HEK293 (cell line): ENCODE measurements at regions not wholly inside any gene's neighbourhood (a gene's known extent, or its start where the extent isn't known, plus 50 kb on each side); places are given as distances from the start of the nearest gene placed in this dataset.

Source experiments
- CTCF ChIA-PET: fragments of 350-600 bp; formaldehyde crosslinking; extraction: SDS; loops from one replicate; lab custom pipeline; 2021; ENCODE audit warnings: antibody characterized with exemption; lab: Yijun Ruan, JAX
- POLR2A ChIA-PET: fragments of 300-600 bp; formaldehyde crosslinking; extraction: SDS; loops from one replicate; lab custom pipeline; 2020; ENCODE audit warnings: antibody characterized with exemption, inconsistent platforms; lab: Yijun Ruan, JAX
- H3K27ac ChIP-seq: fragments of 200-500 bp; sonication (Bioruptor generic); 2 replicates; pipeline ENCODE4 v1.5.1; 2014; ENCODE audit warnings: low read depth, low read length, control low read depth, inconsistent platforms; ENCODE audit errors: extremely low read depth
- H3K36me3 ChIP-seq, 2 experiments: fragments of 200-500 bp in 1 of 2; sonication (Bioruptor generic) in 1 of 2; 1 replicate in 1 of 2; 2 replicates in 1 of 2; pipeline ENCODE4 v1.5.1; 2014 to 2017; ENCODE audit warnings: inconsistent platforms in 2 of 2, low read length in 2 of 2; ENCODE audit not compliant: control insufficient read depth in 2 of 2, insufficient read depth in 1 of 2
- H3K4me1 ChIP-seq: fragments of 200-500 bp; sonication (Bioruptor generic); 2 replicates; pipeline ENCODE4 v1.5.1; 2014; ENCODE audit warnings: mild to moderate bottlenecking, low read length, inconsistent platforms; ENCODE audit not compliant: control insufficient read depth, insufficient read depth
- H3K4me3 ChIP-seq: 2 replicates; pipeline ENCODE4 v1.5.1; 2011; ENCODE audit warnings: low read depth, mild to moderate bottlenecking, control low read depth, low read length, moderate library complexity
- H3K9me3 ChIP-seq: fragments of 200-500 bp; sonication (Bioruptor generic); 2 replicates; pipeline ENCODE4 v1.5.1; 2014; ENCODE audit warnings: low read depth, low read length, inconsistent platforms; ENCODE audit not compliant: control insufficient read depth, insufficient read depth
- KLF1 ChIP-seq: fragments of 450-650 bp; formaldehyde crosslinking; IDR thresholded peaks from 2 replicates; pipeline ENCODE4 v1.5.1; 2016; ENCODE audit warnings: missing biosample characterization, missing genetic modification characterization
- KLF16 ChIP-seq: fragments of 450-650 bp; formaldehyde crosslinking; IDR thresholded peaks from 2 replicates; pipeline ENCODE4 v1.5.1; 2017; ENCODE audit warnings: missing biosample characterization, missing genetic modification characterization
- SETDB1 ChIP-seq: IDR thresholded peaks from one replicate; pipeline ENCODE4 v1.6.1; 2017; ENCODE audit warnings: mild to moderate bottlenecking, low read length, moderate library complexity, mixed read lengths; ENCODE audit not compliant: insufficient read length
- ZBTB21 ChIP-seq: fragments of 450-650 bp; formaldehyde crosslinking; IDR thresholded peaks from 2 replicates; pipeline ENCODE4 v1.5.1; 2017; ENCODE audit warnings: missing biosample characterization, missing genetic modification characterization
- ZNF335 ChIP-seq: fragments of 450-650 bp; formaldehyde crosslinking; conservative IDR thresholded peaks from 2 replicates; pipeline ENCODE4 v1.5.1; 2016; ENCODE audit warnings: missing biosample characterization, missing genetic modification characterization
- ZNF341 ChIP-seq: fragments of 450-650 bp; formaldehyde crosslinking; IDR thresholded peaks from 2 replicates; pipeline ENCODE4; 2016; ENCODE audit warnings: low read depth, missing biosample characterization, missing genetic modification characterization
- ZNF37A ChIP-seq: fragments of 450-650 bp; IDR thresholded peaks from 2 replicates; pipeline ENCODE4 v1.5.1; 2018; ENCODE audit warnings: missing biosample characterization, missing genetic modification characterization
- ZNF629 ChIP-seq: fragments of 450-650 bp; formaldehyde crosslinking; IDR thresholded peaks from 2 replicates; pipeline ENCODE4 v1.5.1; 2017; ENCODE audit warnings: missing biosample characterization, missing genetic modification characterization
- ZNF664 ChIP-seq: fragments of 450-650 bp; formaldehyde crosslinking; IDR thresholded peaks from 2 replicates; pipeline ENCODE4 v1.5.1; 2016; ENCODE audit warnings: missing biosample characterization, missing genetic modification characterization
- TF ChIP-seq, protein P1 (sequence below): fragments of 450-650 bp; formaldehyde crosslinking; IDR thresholded peaks from 2 replicates; pipeline ENCODE4 v1.5.1; 2016; ENCODE audit warnings: missing biosample characterization, missing genetic modification characterization
- TF ChIP-seq, protein P2 (sequence below): fragments of 450-650 bp; formaldehyde crosslinking; IDR thresholded peaks from 2 replicates; pipeline ENCODE4 v1.5.1; 2016; ENCODE audit warnings: missing biosample characterization, missing genetic modification characterization
- TF ChIP-seq, protein P3 (sequence below): fragments of 450-650 bp; formaldehyde crosslinking; IDR thresholded peaks from 2 replicates; pipeline ENCODE4 v1.5.1; 2016; ENCODE audit warnings: missing biosample characterization, missing genetic modification characterization, low read depth
- TF ChIP-seq, protein P4 (sequence below): fragments of 450-650 bp; formaldehyde crosslinking; IDR thresholded peaks from 2 replicates; pipeline ENCODE4 v1.5.1; 2016; ENCODE audit warnings: missing biosample characterization, missing genetic modification characterization, borderline replicate concordance

DNA sequence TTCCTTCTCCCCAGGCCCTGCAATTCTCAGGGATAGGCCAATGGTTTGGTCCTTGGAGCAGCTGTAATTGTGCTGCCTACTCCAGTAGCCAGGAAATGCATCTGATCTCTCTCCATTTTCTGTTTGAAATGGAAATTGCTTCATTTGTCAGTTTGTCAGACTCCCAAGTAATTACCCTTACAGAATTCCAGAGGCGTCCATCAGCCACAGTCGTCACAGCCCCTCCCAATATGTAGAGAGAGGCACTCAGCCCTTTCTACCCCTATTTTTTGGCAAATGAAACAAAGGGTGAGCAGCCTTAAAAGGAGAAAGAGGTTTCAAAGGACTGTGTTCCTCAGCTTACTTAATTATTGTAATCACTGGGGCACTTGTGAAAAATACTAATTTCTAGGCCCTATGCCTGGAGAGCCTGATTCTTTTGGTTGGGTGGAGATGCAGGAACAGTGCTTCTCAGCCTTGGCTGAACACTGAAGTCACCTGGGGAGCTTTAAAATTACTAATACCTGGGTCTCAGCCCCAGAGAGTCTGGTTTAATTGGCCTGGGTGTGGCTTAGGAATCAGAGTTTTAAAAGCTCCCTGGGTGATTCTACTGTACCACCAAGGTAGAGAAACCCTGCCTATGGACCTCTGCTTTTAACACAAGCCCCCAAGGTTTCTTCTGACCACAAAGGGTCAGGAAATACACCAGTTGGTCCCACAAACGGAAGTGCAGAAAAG is 190.0 kb downstream of the EMP1 start:
- no peaks in the 10 kb centered on the region; the same call in 1 of the 2 replicates for H3K4me1 ChIP-seq
- TF ChIP-seq ZNF629 (tag by site-specific recombination) (no peak), KLF1 (tag by site-specific recombination) (0 out of 2 replicates have a peak, but pooled peaks have one; percentile 36)
- H3K9me3 ChIP-seq: no peaks in the 10 kb centered on the region
- CTCF ChIA-PET: interaction anchor here (0.6 kb wide), 2 partner anchors 24 to 138 kb away, joined by 3 read pairs; no protein-coding TSS in a partner anchor
- POLR2A ChIA-PET: no interaction called here
- H3K27ac ChIP-seq: no peak overlapping the region
- H3K36me3 ChIP-seq: no peaks in the 10 kb centered on the region
- H3K4me3 ChIP-seq: no peak overlapping the region

DNA sequence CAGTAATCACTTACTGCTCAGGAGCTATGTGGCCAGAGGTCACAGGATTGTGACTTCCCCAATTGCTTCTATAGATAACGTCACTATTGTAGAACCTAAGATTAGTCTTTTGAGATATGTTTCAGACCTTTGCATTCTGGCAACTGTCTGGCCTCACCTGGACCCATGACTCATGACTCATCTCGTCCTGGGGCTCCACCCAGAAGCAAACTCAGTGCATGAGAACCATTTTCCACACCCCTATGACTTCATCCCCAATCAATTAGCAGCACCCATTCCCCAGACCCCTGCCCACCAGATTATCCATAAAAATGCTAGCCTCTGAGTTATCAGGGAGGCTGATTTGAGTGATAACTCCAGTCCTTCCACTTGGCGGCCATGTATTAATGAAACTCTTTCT is 186.9 kb downstream of the EMP1 start:
- no peaks in the 10 kb centered on the region for H3K9me3 ChIP-seq
- H3K36me3 ChIP-seq: no peaks in the 10 kb centered on the region
- no peaks in the 10 kb centered on the region for H3K4me1 ChIP-seq
- ChIA-PET POLR2A (no interaction called here), CTCF (interaction anchor here (1.5 kb wide), 1 partner anchor 21 kb away, joined by 12 read pairs; no protein-coding TSS in a partner anchor)
- TF ChIP-seq SETDB1 (peak; percentile 57), ZNF629 (tag by site-specific recombination) (no peak), ZNF341 (tag by site-specific recombination) (no peak), ZNF37A (no peak), ZNF664 (tag by site-specific recombination) (no peak), ZNF335 (tag by site-specific recombination) (peak; percentile 40), ZBTB21 (tag by site-specific recombination) (peak; percentile 21; the same call in 1 of the 2 replicates), KLF16 (no peak), KLF1 (tag by site-specific recombination) (peak; percentile 49; the same call in 1 of the 2 replicates)
- TF ChIP-seq, protein P1, sequence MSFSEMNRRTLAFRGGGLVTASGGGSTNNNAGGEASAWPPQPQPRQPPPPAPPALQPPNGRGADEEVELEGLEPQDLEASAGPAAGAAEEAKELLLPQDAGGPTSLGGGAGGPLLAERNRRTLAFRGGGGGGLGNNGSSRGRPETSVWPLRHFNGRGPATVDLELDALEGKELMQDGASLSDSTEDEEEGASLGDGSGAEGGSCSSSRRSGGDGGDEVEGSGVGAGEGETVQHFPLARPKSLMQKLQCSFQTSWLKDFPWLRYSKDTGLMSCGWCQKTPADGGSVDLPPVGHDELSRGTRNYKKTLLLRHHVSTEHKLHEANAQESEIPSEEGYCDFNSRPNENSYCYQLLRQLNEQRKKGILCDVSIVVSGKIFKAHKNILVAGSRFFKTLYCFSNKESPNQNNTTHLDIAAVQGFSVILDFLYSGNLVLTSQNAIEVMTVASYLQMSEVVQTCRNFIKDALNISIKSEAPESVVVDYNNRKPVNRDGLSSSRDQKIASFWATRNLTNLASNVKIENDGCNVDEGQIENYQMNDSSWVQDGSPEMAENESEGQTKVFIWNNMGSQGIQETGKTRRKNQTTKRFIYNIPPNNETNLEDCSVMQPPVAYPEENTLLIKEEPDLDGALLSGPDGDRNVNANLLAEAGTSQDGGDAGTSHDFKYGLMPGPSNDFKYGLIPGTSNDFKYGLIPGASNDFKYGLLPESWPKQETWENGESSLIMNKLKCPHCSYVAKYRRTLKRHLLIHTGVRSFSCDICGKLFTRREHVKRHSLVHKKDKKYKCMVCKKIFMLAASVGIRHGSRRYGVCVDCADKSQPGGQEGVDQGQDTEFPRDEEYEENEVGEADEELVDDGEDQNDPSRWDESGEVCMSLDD (tag by site-specific recombination): no peak
- TF ChIP-seq, protein P2, sequence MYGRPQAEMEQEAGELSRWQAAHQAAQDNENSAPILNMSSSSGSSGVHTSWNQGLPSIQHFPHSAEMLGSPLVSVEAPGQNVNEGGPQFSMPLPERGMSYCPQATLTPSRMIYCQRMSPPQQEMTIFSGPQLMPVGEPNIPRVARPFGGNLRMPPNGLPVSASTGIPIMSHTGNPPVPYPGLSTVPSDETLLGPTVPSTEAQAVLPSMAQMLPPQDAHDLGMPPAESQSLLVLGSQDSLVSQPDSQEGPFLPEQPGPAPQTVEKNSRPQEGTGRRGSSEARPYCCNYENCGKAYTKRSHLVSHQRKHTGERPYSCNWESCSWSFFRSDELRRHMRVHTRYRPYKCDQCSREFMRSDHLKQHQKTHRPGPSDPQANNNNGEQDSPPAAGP (tag by site-specific recombination): peak; percentile 44; the same call in 1 of the 2 replicates
- TF ChIP-seq, protein P3, sequence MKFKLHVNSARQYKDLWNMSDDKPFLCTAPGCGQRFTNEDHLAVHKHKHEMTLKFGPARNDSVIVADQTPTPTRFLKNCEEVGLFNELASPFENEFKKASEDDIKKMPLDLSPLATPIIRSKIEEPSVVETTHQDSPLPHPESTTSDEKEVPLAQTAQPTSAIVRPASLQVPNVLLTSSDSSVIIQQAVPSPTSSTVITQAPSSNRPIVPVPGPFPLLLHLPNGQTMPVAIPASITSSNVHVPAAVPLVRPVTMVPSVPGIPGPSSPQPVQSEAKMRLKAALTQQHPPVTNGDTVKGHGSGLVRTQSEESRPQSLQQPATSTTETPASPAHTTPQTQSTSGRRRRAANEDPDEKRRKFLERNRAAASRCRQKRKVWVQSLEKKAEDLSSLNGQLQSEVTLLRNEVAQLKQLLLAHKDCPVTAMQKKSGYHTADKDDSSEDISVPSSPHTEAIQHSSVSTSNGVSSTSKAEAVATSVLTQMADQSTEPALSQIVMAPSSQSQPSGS: 0 out of 2 replicates have a peak, but pooled peaks have one; percentile 31
- TF ChIP-seq, protein P4, sequence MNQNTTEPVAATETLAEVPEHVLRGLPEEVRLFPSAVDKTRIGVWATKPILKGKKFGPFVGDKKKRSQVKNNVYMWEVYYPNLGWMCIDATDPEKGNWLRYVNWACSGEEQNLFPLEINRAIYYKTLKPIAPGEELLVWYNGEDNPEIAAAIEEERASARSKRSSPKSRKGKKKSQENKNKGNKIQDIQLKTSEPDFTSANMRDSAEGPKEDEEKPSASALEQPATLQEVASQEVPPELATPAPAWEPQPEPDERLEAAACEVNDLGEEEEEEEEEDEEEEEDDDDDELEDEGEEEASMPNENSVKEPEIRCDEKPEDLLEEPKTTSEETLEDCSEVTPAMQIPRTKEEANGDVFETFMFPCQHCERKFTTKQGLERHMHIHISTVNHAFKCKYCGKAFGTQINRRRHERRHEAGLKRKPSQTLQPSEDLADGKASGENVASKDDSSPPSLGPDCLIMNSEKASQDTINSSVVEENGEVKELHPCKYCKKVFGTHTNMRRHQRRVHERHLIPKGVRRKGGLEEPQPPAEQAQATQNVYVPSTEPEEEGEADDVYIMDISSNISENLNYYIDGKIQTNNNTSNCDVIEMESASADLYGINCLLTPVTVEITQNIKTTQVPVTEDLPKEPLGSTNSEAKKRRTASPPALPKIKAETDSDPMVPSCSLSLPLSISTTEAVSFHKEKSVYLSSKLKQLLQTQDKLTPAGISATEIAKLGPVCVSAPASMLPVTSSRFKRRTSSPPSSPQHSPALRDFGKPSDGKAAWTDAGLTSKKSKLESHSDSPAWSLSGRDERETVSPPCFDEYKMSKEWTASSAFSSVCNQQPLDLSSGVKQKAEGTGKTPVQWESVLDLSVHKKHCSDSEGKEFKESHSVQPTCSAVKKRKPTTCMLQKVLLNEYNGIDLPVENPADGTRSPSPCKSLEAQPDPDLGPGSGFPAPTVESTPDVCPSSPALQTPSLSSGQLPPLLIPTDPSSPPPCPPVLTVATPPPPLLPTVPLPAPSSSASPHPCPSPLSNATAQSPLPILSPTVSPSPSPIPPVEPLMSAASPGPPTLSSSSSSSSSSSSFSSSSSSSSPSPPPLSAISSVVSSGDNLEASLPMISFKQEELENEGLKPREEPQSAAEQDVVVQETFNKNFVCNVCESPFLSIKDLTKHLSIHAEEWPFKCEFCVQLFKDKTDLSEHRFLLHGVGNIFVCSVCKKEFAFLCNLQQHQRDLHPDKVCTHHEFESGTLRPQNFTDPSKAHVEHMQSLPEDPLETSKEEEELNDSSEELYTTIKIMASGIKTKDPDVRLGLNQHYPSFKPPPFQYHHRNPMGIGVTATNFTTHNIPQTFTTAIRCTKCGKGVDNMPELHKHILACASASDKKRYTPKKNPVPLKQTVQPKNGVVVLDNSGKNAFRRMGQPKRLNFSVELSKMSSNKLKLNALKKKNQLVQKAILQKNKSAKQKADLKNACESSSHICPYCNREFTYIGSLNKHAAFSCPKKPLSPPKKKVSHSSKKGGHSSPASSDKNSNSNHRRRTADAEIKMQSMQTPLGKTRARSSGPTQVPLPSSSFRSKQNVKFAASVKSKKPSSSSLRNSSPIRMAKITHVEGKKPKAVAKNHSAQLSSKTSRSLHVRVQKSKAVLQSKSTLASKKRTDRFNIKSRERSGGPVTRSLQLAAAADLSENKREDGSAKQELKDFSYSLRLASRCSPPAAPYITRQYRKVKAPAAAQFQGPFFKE: no peak
- no peak overlapping the region for H3K4me3 ChIP-seq
- H3K27ac ChIP-seq: no peak overlapping the region
